GM23338 (cell line): ENCODE measurements at regions not wholly inside any gene's neighbourhood (a gene's known extent, or its start where the extent isn't known, plus 50 kb on each side); places are given as distances from the start of the nearest gene placed in this dataset.
A peak's percentile ranks its signal among the peaks of the same experiment; 100 is the strongest.

Experiments
- ATAC-seq: fragments of 200-7000 bp; cut with Tn5 transposase; 3 replicates; pipeline ENCODE4 v1.9.1; 2020
- DNase-seq: peaks from one replicate; pipeline ENCODE4 v3.0.0-alpha.2; 2015; ENCODE audit warnings: low spot score
- H2AFZ ChIP-seq: fragments of 200-600 bp; sonication (generic); 2 replicates; pipeline ENCODE4 v1.8.0; 2016; ENCODE audit warnings: antibody characterized with exemption, mild to moderate bottlenecking, moderate library complexity
- H3F3A ChIP-seq: fragments of 200-600 bp; sonication (generic); replicated peaks from 2 replicates; pipeline ENCODE4 v1.8.0; 2017; ENCODE audit warnings: antibody characterized with exemption, mixed run types, low read depth
- H3K27ac ChIP-seq: fragments of 200-600 bp; sonication (generic); 2 replicates; pipeline ENCODE4 v1.6.1; 2016; ENCODE audit warnings: low read depth
- H3K27me3 ChIP-seq: fragments of 200-600 bp; sonication (generic); 2 replicates; pipeline ENCODE4 v1.8.0; 2016; ENCODE audit warnings: mild to moderate bottlenecking, mixed run types, moderate library complexity; ENCODE audit not compliant: insufficient read depth
- H3K36me3 ChIP-seq: fragments of 200-600 bp; sonication (generic); 2 replicates; pipeline ENCODE4 v1.8.0; 2016; ENCODE audit warnings: mild to moderate bottlenecking; ENCODE audit not compliant: insufficient read depth
- H3K4me1 ChIP-seq: fragments of 200-600 bp; sonication (generic); 2 replicates; pipeline ENCODE4 v1.8.0; 2016; ENCODE audit warnings: mild to moderate bottlenecking, moderate library complexity; ENCODE audit not compliant: insufficient read depth
- H3K4me2 ChIP-seq: fragments of 200-600 bp; sonication (generic); 2 replicates; pipeline ENCODE4 v1.7.1; 2017; ENCODE audit warnings: mixed run types
- H3K4me3 ChIP-seq: fragments of 200-600 bp; sonication (generic); 2 replicates; pipeline ENCODE4 v1.6.1; 2016; ENCODE audit warnings: mixed run types
- H3K79me2 ChIP-seq: fragments of 200-600 bp; sonication (generic); replicated peaks from 2 replicates; pipeline ENCODE4 v1.8.0; 2017; ENCODE audit warnings: mild to moderate bottlenecking; ENCODE audit not compliant: insufficient read depth
- H3K9me2 ChIP-seq: fragments of 200-600 bp; sonication (generic); 2 replicates; pipeline ENCODE4 v1.8.0; 2017; ENCODE audit not compliant: insufficient read depth
- H4K20me1 ChIP-seq: fragments of 200-600 bp; sonication (generic); replicated peaks from 2 replicates; pipeline ENCODE4 v1.8.0; 2017; ENCODE audit warnings: mild to moderate bottlenecking; ENCODE audit not compliant: insufficient read depth
- H3K27ac Mint-ChIP-seq: 2 replicates; pipeline ENCODE4 v1.8.0; 2020; ENCODE audit warnings: inconsistent platforms, mild to moderate bottlenecking, moderate library complexity, mixed read lengths
- H3K27me3 Mint-ChIP-seq: 3 replicates; pipeline ENCODE4 v1.8.0; 2022; ENCODE audit warnings: low read depth, mild to moderate bottlenecking, moderate library complexity, mixed read lengths, inconsistent platforms; ENCODE audit not compliant: insufficient read depth, poor library complexity
- H3K36me3 Mint-ChIP-seq: 3 replicates; pipeline ENCODE4 v1.8.0; 2021; ENCODE audit warnings: low read depth, mild to moderate bottlenecking, inconsistent platforms, moderate library complexity, mixed read lengths
- H3K4me1 Mint-ChIP-seq: 3 replicates; pipeline ENCODE4 v1.8.0; 2020; ENCODE audit warnings: mild to moderate bottlenecking, inconsistent platforms, mixed read lengths
- H3K4me3 Mint-ChIP-seq: 3 replicates; pipeline ENCODE4 v1.8.0; 2021; ENCODE audit warnings: moderate library complexity, mild to moderate bottlenecking, inconsistent platforms, mixed read lengths
- H3K9me3 Mint-ChIP-seq: 3 replicates; pipeline ENCODE4 v1.8.0; 2020; ENCODE audit warnings: moderate library complexity, mild to moderate bottlenecking, inconsistent platforms, mixed read lengths
- CTCF ChIP-seq, 2 experiments: fragments of 200-600 bp in 1 of 2; sonication (generic) in 1 of 2; conservative IDR thresholded peaks; 2 replicates each; pipeline versions ENCODE4 v1.5.1 to v1.6.1; 2016 to 2017; ENCODE audit warnings: antibody characterized with exemption in 2 of 2, low read depth in 2 of 2, mild to moderate bottlenecking in 2 of 2, moderate library complexity in 1 of 2
- ETS1 ChIP-seq: IDR thresholded peaks from 2 replicates; pipeline ENCODE4 v1.6.1; 2016; ENCODE audit warnings: antibody characterized with exemption
- EZH2 ChIP-seq: fragments of 200-600 bp; sonication (generic); IDR thresholded peaks from one replicate; pipeline ENCODE4 v1.8.0; 2017; ENCODE audit warnings: antibody characterized with exemption, mild to moderate bottlenecking, low read depth; ENCODE audit not compliant: unreplicated experiment
- EZH2phosphoT487 ChIP-seq: fragments of 200-600 bp; sonication (generic); IDR thresholded peaks from one replicate; pipeline ENCODE4 v1.8.1; 2018; ENCODE audit warnings: antibody characterized with exemption; ENCODE audit not compliant: unreplicated experiment
- JUNB ChIP-seq: IDR thresholded peaks from one replicate; pipeline ENCODE4 v1.6.1; 2016; ENCODE audit warnings: antibody characterized with exemption; ENCODE audit not compliant: unreplicated experiment
- NANOG ChIP-seq: IDR thresholded peaks from 2 replicates; pipeline ENCODE4 v1.6.1; 2016; ENCODE audit warnings: antibody characterized with exemption, borderline replicate concordance
- POLR2AphosphoS5 ChIP-seq: IDR thresholded peaks from 2 replicates; pipeline ENCODE4 v1.6.1; 2016; ENCODE audit warnings: antibody characterized with exemption, low read depth
- REST ChIP-seq: IDR thresholded peaks from one replicate; pipeline ENCODE4 v1.6.1; 2018; ENCODE audit warnings: antibody characterized with exemption; ENCODE audit not compliant: unreplicated experiment
- ZNF114 ChIP-seq: fragments of 250-450 bp; sonication (Bioruptor Pico); IDR thresholded peaks from 2 replicates; pipeline ENCODE4 v1.5.0; 2020; ENCODE audit warnings: mild to moderate bottlenecking, moderate library complexity
- ZNF331 ChIP-seq: fragments of 250-450 bp; sonication (Bioruptor Pico); IDR thresholded peaks from 2 replicates; pipeline ENCODE4 v1.5.0; 2020; ENCODE audit warnings: low read depth, mild to moderate bottlenecking, moderate library complexity

GRCh38 chr14:27528328-27528727 lies 930.5 kb upstream of the NOVA1 start:
- Histone ChIP-seq H3K4me1 (no peaks in the 10 kb centered on the region), H3K36me3 (no peaks in the 10 kb centered on the region), H3K4me3 (no peak overlapping the region), H3K27ac (no peak overlapping the region), H3K27me3 (no peaks in the 10 kb centered on the region), H3K79me2 (no peaks in the 10 kb centered on the region), H3F3A (no peaks in the 10 kb centered on the region), H2AFZ (no peak overlapping the region), H3K9me2 (no peaks in the 10 kb centered on the region), H3K4me2 (no peak overlapping the region), H4K20me1 (no peaks in the 10 kb centered on the region)
- peak; percentile 87 for ATAC-seq
- peak; percentile 68 for DNase-seq
- peaks cover 6% of the 10 kb centered on the region; the same call in 1 of the 3 replicates for H3K36me3 Mint-ChIP-seq
- no peaks in the 10 kb centered on the region for H3K27me3 Mint-ChIP-seq
- H3K4me3 Mint-ChIP-seq: no peak overlapping the region
- peaks cover 5% of the 10 kb centered on the region; the same call in 2 of the 3 replicates for H3K4me1 Mint-ChIP-seq
- H3K9me3 Mint-ChIP-seq: peaks cover 5% of the 10 kb centered on the region
- TF ChIP-seq CTCF (conservative IDR thresholded peaks at IDR 0.05; ENCODE audit: low read depth in 2 of 2) (peak; percentile 63 to 64), POLR2AphosphoS5 (no peak)
- H3K27ac Mint-ChIP-seq: peak overlapping the region; percentile 85; the same call in 1 of the 2 replicates

GRCh38 chr14:27536748-27537147 lies 938.9 kb upstream of the NOVA1 start:
- Mint-ChIP-seq H3K36me3 (peaks cover 10% of the 10 kb centered on the region; the same call in 1 of the 3 replicates), H3K4me1 (no peaks in the 10 kb centered on the region), H3K4me3 (no peak overlapping the region), H3K27me3 (peaks cover 3% of the 10 kb centered on the region), H3K27ac (no peak overlapping the region), H3K9me3 (peaks cover 13% of the 10 kb centered on the region)
- ATAC-seq (no peak), DNase-seq (no peak)
- Histone ChIP-seq H3K4me2 (no peak overlapping the region), H4K20me1 (no peaks in the 10 kb centered on the region), H2AFZ (no peak overlapping the region), H3K79me2 (no peaks in the 10 kb centered on the region), H3K4me3 (no peak overlapping the region), H3F3A (no peaks in the 10 kb centered on the region), H3K4me1 (no peaks in the 10 kb centered on the region), H3K27ac (no peak overlapping the region), H3K36me3 (no peaks in the 10 kb centered on the region), H3K27me3 (no peaks in the 10 kb centered on the region), H3K9me2 (peaks cover 9% of the 10 kb centered on the region; the same call in 1 of the 2 replicates)
- TF ChIP-seq JUNB (no peak), EZH2phosphoT487 (no peak), ETS1 (no peak), ZNF331 (CRISPR knock-in tag) (no peak), POLR2AphosphoS5 (no peak), ZNF114 (CRISPR knock-in tag) (no peak), EZH2 (no peak), REST (no peak), NANOG (no peak)
